Sigmoid colon (tissue), 4 donors: ENCODE measurements at regions not wholly inside any gene's neighbourhood (a gene's known extent, or its start where the extent isn't known, plus 50 kb on each side); places are given as distances from the start of the nearest gene placed in this dataset.

Experiments
- CTCF ChIP-seq, 4 experiments: fragments of 450-650 bp in 3 of 4; fragments of 200-600 bp in 1 of 4; IDR thresholded peaks; one replicate each; pipeline ENCODE4 v1.5.1; 2016 to 2019; ENCODE audit warnings: antibody characterized with exemption in 4 of 4, mild to moderate bottlenecking in 3 of 4, moderate library complexity in 2 of 4
- EP300 ChIP-seq, 4 donors: sonication (generic); formaldehyde crosslinking; IDR thresholded peaks; one replicate each; pipeline ENCODE4 v1.6.1; 2017; ENCODE audit warnings: antibody characterized with exemption in 4 of 4
- POLR2A ChIP-seq, 2 donors: fragments of 450-650 bp; IDR thresholded peaks; one replicate each; pipeline ENCODE4 v1.6.1; 2016; ENCODE audit warnings: antibody characterized with exemption in 2 of 2, mild to moderate bottlenecking in 2 of 2, moderate library complexity in 2 of 2
- POLR2AphosphoS5 ChIP-seq, 4 donors: sonication (generic); formaldehyde crosslinking; IDR thresholded peaks; one replicate each; pipeline ENCODE4 v1.6.1; 2017; ENCODE audit warnings: antibody characterized with exemption in 4 of 4

- TF ChIP-seq CTCF (IDR thresholded peaks at IDR 0.05): no peak
- no peak for TF ChIP-seq POLR2A (IDR thresholded peaks at IDR 0.05)
- no peak for TF ChIP-seq EP300 (IDR thresholded peaks at IDR 0.05)
- no peak for TF ChIP-seq POLR2AphosphoS5 (IDR thresholded peaks at IDR 0.05)
Observed at GRCh38 chr4:119795986-119796578, 167.5 kb upstream of the PDE5A start.
